Bronchial epithelial cell (primary cell): ENCODE measurements at regions not wholly inside any gene's neighbourhood (a gene's known extent, or its start where the extent isn't known, plus 50 kb on each side); places are given as distances from the start of the nearest gene placed in this dataset.
A peak's percentile ranks its signal among the peaks of the same experiment; 100 is the strongest.

ENCODE experiments used
- DNase-seq: peaks from one replicate; pipeline ENCODE4 v3.0.0-alpha.2; 2010; ENCODE audit warnings: low read depth
- FAIRE-seq: peaks from 2 replicates; lab custom pipeline; 2011; peaks lifted over from hg19 to GRCh38; lab: Jason Lieb, UNC
- H3K27me3 ChIP-seq: 2 replicates; pipeline ENCODE4 v1.5.1; 2011; ENCODE audit warnings: low read length; ENCODE audit not compliant: control insufficient read depth, insufficient read depth
- H3K36me3 ChIP-seq: 2 replicates; pipeline ENCODE4 v1.5.1; 2011; ENCODE audit warnings: low read length; ENCODE audit not compliant: control insufficient read depth, insufficient read depth
- H3K4me3 ChIP-seq: 2 replicates; pipeline ENCODE4 v1.5.1; 2011; ENCODE audit warnings: mild to moderate bottlenecking, low read depth, low read length, control low read depth
- CTCF ChIP-seq: IDR thresholded peaks from 2 replicates; pipeline ENCODE4 v1.5.1; 2011; ENCODE audit warnings: mild to moderate bottlenecking, moderate library complexity, low read length, control low read depth, inconsistent platforms; ENCODE audit not compliant: insufficient read depth, severe bottlenecking

- no peaks in the 10 kb centered on the region for H3K36me3 ChIP-seq
- H3K27me3 ChIP-seq = no peaks in the 10 kb centered on the region
- FAIRE-seq (no peak), DNase-seq (no peak)
- no peak overlapping the region for H3K4me3 ChIP-seq
- no peak for TF ChIP-seq CTCF
Observed at GRCh38 chr12:89877136-89877535, 168.5 kb upstream of the ATP2B1 start.

- no peaks in the 10 kb centered on the region for H3K27me3 ChIP-seq
- TF ChIP-seq CTCF = no peak
- no peak overlapping the region for H3K4me3 ChIP-seq
- H3K36me3 ChIP-seq = no peaks in the 10 kb centered on the region
- no peak for FAIRE-seq
- DNase-seq = no peak
Observed at GRCh38 chr12:89875809-89876208, 167.2 kb upstream of the ATP2B1 start.

GRCh38 chr12:89875225-89875624 lies 166.6 kb upstream of the ATP2B1 start:
- no peaks in the 10 kb centered on the region for H3K27me3 ChIP-seq
- no peak for FAIRE-seq
- no peak for TF ChIP-seq CTCF

GRCh38 chr12:89874146-89874545 lies 165.5 kb upstream of the ATP2B1 start:
- Histone ChIP-seq H3K4me3 (no peak overlapping the region), H3K36me3 (no peaks in the 10 kb centered on the region), H3K27me3 (no peaks in the 10 kb centered on the region)
- TF ChIP-seq CTCF = no peak
- no peak for FAIRE-seq
- no peak for DNase-seq

More at GRCh38 chr12:89875225-89875624, 166.6 kb upstream of the ATP2B1 start:
- Histone ChIP-seq H3K36me3 (no peaks in the 10 kb centered on the region), H3K4me3 (no peak overlapping the region)
- no peak for DNase-seq

GRCh38 chr12:89873745-89874144 lies 165.1 kb upstream of the ATP2B1 start:
- no peak overlapping the region for H3K4me3 ChIP-seq
- FAIRE-seq = no peak
- TF ChIP-seq CTCF = no peak
- peak; percentile 15 for DNase-seq
- H3K36me3 ChIP-seq = no peaks in the 10 kb centered on the region
- no peaks in the 10 kb centered on the region for H3K27me3 ChIP-seq

- no peak for TF ChIP-seq CTCF
- no peaks in the 10 kb centered on the region for H3K27me3 ChIP-seq
- DNase-seq (no peak), FAIRE-seq (no peak)
- H3K36me3 ChIP-seq = no peaks in the 10 kb centered on the region
- no peak overlapping the region for H3K4me3 ChIP-seq
Observed at GRCh38 chr12:89872922-89873630, 164.4 kb upstream of the ATP2B1 start.
